Right forelimb (tissue), 1 donor: ENCODE measurements at regions not wholly inside any gene's neighbourhood (a gene's known extent, or its start where the extent isn't known, plus 50 kb on each side); places are given as distances from the start of the nearest gene placed in this dataset.
"Not testable (repeated sequence)": the region's sequence is repeated elsewhere in the genome, so short reads cannot be mapped to it uniquely, and the experiment has no call there.

Source experiments
- DNase-seq: peaks from one replicate; pipeline ENCODE4 v3.0.0-alpha.2; 2018

DNA sequence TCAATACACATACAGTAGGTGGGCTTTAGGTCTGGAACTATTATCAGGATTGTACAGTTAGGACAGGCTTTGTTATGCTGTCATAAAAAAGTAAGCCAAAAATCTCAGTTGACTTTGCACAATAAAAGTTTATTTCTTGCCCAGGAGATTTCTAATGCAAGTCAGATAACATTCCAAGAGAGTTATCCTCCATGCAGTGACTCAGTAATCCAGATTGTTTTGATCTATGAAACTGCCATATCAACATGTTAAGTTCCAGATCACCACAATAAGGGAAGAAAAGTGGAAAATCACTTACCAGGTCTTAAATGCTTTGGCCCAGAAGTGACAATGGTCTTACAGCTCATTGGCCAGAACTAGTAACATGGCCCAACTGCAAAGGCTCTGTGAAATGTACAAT is 636.2 kb upstream of the KLF12 start:
- DNase-seq: no peak

- no peak for DNase-seq
Observed at GRCh38 chr13:74769333-74769732, 635.1 kb upstream of the KLF12 start.

DNA sequence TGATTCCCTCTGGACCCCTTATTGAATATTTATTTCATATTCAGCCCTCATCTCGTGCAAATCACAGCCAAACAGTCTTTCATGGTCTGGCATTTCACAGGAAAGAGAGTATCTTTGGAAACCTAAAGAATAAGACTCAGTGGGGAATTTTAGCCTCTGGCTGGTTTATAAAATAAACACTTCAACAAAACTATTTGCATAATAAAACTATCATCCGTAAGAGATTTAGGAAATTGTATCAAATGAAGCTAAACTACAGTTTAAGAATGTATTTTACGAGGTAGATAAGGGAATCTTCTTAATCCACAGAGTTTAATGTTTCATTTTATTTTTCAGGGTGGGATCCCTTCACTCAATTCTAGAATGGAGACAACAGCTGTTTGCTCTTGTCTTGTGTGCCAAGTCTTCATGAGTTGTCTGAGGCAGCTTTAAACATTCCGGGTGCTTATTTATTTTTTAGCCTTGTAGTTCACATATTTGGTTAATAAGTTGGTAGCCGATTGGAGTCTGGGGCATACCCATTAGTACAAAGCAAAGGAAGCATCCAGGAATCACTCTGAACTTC is 634.4 kb upstream of the KLF12 start:
- DNase-seq: no peak

DNA sequence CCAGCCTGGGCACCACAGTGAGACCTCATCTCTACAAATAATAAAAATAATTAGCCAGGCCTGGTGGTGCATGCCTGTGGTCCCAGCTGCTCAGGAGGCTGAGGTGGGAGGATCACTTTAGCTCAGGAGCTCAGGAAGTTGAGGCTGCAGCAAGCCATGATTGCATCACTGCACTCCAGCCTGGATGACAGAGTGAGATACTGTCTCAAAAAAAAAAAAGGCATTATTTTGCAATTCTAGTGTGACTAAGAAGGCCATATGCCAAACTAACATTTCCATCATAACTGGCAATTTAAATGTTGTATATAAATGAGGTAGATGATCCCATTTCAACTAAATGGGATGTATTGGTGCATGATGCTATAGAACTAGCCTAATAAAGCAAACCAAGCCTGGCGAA is 632.8 kb upstream of the KLF12 start:
- DNase-seq: no peak

DNA sequence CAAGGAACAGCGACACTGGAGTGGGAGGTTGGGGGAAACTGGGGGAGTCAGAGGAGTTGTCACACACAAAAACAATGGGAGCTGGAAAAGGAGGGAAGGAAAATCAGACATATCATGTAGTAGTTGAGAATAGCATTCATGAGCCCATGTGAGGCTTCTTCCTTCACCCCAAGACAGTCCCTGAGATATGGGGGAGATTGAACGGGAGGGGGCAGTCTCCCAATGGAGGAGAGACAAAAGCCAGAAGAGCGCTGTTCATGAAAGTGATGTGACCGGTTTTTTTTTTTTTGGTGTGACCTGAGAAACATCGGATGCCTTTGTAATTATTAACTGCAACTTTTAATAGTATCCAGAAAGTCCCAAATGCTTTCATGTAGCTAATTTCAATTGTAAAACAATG is 631.8 kb upstream of the KLF12 start:
- DNase-seq: no peak

DNA sequence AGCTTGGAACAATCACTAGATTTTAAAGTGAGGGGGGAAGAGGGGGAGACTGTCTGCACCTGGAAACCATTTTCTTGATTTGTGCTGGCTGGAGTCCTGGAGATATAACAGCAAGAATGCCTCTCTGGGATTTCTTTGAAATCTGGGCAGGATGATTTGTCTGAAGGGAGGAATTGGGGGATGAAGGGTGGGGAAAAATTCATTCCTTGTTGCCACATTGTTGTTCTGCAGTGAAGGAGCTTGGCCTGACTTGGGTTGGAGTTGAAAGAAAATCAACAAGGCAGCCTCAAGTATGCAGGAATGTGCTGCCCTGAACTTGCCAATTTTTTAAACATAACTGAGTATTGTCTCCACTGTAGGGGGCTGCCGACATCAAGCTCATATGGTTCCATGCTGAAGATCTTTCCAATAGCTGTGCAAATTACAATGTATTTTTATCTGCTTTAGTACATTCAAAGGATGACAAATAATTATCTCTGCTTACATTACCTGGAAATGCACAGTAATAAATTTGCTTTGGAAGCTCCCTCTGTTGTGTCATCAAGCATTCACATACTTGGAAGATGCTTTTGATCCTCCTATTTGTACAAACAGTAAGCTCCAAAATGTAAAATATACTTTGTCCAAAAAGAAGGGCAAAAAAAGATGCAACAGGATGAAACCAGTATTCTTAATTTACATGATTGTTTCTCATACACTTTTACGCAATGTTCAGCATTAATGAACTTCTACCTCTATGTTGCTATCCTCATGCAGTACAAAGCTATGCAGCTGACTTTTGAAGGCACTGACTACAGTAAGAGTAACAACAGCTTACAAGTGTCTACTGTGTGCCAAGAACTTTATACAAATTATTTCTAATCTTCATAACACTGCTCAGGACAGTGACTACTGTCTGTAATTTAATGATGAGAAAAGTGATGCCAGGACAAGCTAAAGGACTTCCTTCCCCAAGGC is 627.9 kb upstream of the KLF12 start:
- peak; percentile 51 for DNase-seq

DNA sequence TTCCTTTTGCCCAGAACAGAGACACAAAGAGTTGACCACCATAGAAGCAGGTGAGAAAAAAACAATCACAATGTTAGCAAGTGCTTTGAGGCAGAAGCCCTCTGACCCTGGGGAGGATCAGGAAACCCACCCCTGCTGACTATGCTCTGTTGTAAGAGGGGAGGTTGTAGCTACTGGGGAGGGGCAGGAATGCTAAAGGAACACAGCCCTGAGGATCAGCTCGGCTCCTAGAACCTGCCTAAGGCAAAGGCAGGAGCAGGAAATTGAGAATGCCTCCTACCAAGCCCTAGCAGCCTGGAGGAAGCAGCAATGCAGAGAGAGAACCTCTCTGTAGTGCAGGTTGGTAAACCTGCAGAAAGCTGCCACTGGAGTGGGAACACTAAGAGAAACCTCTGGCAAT is 624.0 kb upstream of the KLF12 start:
- DNase-seq: no peak

DNA sequence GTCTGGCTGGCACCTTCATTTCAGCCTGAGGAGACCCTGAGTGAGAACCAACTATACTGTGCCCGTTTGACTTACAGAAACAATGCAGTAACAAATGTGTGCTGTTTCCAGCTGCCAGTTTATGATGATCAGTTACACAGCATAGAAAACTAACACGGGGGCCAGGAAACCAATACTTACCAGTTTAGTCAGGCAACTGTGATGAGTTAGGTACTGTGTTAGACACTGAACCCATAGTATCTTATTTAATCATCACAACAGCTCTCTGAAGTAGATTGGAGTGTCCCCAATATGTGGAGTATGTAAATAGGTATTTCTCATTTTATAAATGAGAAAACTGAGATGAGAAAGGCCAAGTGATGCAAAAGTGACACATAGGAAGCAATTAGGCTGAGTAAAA is 620.9 kb upstream of the KLF12 start:
- DNase-seq: no peak

- no peak for DNase-seq
Observed at GRCh38 chr13:74751739-74752138, 617.5 kb upstream of the KLF12 start.

GRCh38 chr13:74747186-74747955 is 613.2 kb upstream of the KLF12 start:
- no peak for DNase-seq

DNA sequence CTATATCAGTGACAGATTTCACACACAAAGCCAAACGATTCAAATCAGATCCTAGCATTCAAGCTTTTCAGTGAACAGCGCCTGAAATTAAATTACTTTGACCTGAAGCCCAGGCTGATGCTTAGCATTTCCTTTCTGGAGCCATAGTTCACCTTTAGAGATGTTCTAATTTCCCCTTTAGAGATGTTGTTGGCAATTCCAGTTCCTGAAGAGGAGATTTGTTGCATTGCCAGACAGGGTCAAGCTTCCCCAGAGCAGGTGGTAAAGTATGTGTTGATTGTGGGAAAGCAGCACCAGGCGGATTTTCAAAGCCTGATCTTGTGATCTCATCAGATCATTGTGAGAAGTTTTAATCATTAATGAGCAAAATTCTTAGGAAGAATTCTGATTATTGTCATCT is 609.8 kb upstream of the KLF12 start:
- no peak for DNase-seq

DNA sequence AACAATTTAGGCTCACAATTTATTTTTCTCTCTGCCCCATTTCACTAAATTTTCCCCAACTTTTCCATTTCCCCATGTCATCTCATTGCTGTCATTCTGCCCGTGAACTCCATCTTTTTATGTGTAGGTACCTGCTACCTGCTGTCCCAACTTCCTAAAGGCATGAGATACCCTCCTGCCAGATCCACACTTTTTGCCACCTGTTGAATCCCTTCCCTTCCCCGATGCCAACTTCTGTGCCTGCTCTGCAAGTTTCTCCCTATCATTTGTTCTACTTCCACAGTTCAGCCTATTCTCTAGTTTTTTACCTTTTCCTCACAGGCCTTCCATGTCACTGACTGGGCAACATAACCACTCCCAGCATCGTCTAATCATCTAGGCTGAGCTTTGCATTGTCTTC is 607.5 kb upstream of the KLF12 start:
- DNase-seq: no peak

DNA sequence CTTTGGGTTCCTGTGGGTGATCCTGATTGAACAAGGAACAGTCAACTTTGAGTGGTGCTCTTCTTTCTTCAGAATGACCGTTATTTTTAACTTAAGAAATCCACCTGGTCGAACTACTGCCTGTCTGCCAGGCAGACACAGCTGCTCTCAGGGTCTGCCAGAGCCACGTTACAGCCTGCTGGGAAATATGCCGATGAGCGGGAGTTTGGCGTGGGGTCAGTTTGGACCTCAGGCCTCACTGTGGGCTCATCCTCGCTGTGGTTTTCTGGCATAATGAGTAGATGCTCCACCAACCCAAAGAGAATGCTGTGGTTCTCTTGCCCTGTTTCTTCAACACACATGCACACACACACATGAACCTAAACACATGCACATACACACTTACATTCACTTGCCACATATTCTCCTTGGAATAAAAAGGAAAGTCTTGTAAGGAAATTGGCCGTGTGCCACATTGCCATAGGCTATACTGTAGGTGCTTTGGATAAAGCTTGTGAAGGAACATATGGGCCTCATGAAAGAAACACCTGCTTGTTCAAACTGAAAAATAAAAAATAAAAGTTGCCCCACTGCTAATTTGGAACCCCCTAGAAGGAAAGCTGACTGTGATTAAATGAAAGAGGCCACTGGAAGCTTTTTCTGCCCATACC is 598.7 kb upstream of the KLF12 start:
- DNase-seq: peak; percentile 50

DNA sequence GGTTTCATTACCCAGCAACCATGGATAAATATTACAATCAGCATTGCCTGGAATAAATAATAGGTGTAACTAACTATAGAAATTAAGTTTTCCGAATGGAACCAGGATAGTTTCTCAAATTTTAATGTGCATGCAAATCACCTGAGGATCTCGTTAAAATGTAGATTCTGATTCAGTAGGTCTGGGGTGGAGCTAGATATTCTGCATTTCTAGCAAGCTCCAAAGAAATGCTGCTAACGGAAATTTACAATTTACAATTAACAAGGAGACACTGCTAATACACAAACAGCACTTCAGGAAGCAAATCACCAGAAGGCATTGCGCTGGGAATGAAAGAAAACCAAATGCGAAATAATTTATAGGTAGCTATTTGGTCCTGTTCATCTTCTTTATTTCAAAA is 597.5 kb upstream of the KLF12 start:
- no peak for DNase-seq

- no peak for DNase-seq
Observed at GRCh38 chr13:74730556-74731331, 596.5 kb upstream of the KLF12 start.

DNA sequence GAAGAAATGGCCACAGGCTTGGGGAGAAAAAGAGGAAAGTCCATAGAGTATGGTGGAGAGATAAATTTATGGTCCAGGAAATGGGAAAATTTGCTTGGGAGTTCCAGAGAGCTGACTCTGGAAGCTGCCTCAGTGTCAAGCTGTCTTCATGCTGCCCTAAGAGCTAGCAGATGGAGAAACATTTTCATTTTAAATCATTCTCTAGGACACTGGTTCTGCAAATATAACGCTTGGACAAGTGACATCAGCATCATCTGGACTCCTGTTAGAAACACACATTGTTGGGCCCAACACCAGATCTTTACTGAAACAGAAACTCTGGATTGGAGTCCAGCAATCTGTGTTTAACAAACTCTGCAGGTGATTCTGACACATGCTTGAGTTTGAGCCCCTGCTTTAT is 592.0 kb upstream of the KLF12 start:
- no peak for DNase-seq

- not testable (repeated sequence) for DNase-seq
Observed at GRCh38 chr13:74718232-74718842, 584.1 kb upstream of the KLF12 start.

DNA sequence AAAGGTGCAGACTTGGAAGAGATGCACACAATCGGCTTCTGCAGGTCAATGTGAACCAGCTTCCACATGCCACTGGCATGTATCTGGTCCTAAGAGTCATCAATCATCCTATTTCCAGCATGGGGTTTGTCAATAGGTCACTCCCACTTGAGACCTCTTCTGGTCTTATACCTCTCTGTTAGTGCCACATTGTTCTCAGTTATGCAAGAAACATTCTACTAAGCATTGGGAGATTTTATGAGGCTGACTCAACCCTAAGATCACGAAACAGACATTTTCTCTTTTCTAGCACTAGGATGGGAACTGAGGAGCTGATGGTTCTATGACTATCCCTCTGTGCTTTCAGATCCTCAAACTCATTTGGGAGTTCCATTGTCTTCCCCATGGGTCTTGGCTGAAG is 581.5 kb upstream of the KLF12 start:
- no peak for DNase-seq

DNA sequence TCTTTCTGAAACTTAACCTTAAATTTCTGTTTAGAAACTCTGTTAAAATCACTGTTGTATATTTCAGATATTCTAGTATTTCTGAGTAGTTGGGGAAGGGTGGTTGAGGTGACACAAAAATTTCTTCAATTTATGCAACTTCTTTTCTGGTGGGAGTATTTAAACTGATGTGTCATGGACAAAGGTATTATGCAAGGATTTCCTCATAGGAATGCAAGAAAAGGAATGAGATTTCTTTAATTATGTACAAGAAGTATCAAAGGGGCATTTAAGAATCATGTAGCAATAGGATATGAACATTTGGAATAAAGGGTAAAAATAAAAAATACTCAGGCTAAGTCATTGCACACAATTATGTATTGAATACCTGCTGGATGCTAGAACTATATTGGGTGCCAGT is 575.8 kb upstream of the KLF12 start:
- no peak for DNase-seq

DNA sequence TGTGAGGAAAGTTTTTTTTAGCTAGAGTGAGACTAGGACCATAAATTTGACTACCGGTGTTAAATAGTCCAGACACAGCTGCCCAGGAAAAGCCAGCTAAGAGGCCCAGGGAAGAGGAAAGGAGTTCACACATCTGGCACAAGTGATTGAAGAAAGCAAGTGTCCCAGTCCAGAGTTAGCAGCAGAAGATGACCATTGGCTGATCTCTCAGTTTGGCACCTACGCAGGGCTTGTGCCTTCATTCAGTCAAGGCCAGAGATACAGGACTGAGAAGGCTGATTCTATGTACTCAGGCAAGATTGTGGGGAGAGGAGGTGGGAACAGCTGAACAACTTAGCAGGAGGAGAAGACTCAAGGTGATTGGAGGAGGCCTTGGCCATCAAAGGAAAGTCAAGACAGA is 575.0 kb upstream of the KLF12 start:
- DNase-seq: no peak

DNA sequence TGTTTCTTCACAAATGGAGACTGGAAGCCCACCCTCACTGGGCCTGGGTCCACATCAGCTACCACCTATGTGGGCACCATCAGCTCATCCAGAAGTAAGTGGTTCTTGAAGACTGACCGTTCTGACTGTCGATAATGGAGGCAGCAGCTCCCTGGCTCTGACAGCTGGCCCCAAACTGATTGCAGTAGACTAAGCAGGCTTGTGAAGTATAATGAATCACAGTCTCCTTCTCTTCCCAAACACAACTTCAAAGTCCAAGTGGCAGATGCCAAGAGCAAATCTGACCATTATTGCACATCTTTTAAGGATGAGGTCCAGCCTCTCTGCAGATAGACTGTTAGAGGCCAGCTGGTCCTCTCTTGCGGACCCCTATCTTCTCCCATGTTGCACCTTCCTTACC is 574.4 kb upstream of the KLF12 start:
- no peak for DNase-seq

- DNase-seq: no peak
Observed at GRCh38 chr13:74707291-74707690, 573.1 kb upstream of the KLF12 start.
